ENCODE measurements at regions not wholly inside any gene's neighbourhood (a gene's known extent, or its start where the extent isn't known, plus 50 kb on each side); places are given as distances from the start of the nearest gene placed in this dataset.

DNA sequence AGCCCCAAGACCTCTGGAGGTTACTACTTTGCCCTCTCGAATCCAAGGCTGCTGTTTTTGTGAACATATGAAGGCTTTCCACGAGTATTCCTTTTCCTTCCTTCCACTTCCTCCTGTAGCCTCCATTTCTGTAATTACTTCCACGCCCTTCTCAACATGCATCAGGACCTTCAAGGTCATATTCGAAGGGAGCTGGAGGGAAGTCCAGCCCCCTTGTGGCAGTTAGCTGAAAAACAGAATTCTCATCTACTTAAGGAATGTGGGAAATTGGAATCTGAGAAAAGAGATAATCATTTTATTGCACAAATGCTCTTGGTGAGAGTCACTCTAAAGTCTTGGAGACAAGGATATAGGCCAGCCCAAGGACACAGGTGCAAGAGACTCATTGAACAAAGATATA, 1000.2 kb downstream of the TDRD15 start:
- no peak overlapping the region for H3K9ac ChIP-seq (ENCODE audit: low read depth, low read length)
- TF ChIP-seq EZH2 (IDR thresholded peaks at IDR 0.05; ENCODE audit: borderline replicate concordance, low read depth, low read length, severe bottlenecking), result no peak
- TF ChIP-seq, protein P1, sequence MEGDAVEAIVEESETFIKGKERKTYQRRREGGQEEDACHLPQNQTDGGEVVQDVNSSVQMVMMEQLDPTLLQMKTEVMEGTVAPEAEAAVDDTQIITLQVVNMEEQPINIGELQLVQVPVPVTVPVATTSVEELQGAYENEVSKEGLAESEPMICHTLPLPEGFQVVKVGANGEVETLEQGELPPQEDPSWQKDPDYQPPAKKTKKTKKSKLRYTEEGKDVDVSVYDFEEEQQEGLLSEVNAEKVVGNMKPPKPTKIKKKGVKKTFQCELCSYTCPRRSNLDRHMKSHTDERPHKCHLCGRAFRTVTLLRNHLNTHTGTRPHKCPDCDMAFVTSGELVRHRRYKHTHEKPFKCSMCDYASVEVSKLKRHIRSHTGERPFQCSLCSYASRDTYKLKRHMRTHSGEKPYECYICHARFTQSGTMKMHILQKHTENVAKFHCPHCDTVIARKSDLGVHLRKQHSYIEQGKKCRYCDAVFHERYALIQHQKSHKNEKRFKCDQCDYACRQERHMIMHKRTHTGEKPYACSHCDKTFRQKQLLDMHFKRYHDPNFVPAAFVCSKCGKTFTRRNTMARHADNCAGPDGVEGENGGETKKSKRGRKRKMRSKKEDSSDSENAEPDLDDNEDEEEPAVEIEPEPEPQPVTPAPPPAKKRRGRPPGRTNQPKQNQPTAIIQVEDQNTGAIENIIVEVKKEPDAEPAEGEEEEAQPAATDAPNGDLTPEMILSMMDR (IDR thresholded peaks at IDR 0.05; ENCODE audit: borderline replicate concordance, extremely low read depth, low read length, poor library complexity, severe bottlenecking), result no peak
- H3K36me3 ChIP-seq (ENCODE audit: insufficient read depth, low read length), result no peaks in the 10 kb centered on the region
- H3K27me3 ChIP-seq (ENCODE audit: insufficient read depth, low read length, poor library complexity), result no peaks in the 10 kb centered on the region
- H3K4me3 ChIP-seq (ENCODE audit: low read depth in 1 of 2, low read length in 2 of 2), result no peak overlapping the region
- H3K79me2 ChIP-seq (ENCODE audit: insufficient read depth, low read length), result no peaks in the 10 kb centered on the region
- no peak overlapping the region for H3K27ac ChIP-seq (ENCODE audit: low read length)
- no peaks in the 10 kb centered on the region for H4K20me1 ChIP-seq (ENCODE audit: insufficient read depth, low read length)
- H3K9me3 ChIP-seq (ENCODE audit: insufficient read depth, low read length, severe bottlenecking), result no peaks in the 10 kb centered on the region
- DNase-seq (no peak), ATAC-seq (ENCODE audit: insufficient read depth, low read depth) (no peak)
- no peaks in the 10 kb centered on the region for H3K4me1 ChIP-seq (ENCODE audit: insufficient read depth, low read length)
- no peak overlapping the region for H2AFZ ChIP-seq (ENCODE audit: low read depth, low read length)
- H3K4me2 ChIP-seq (ENCODE audit: insufficient read depth, low read length), result no peak overlapping the region

DNA sequence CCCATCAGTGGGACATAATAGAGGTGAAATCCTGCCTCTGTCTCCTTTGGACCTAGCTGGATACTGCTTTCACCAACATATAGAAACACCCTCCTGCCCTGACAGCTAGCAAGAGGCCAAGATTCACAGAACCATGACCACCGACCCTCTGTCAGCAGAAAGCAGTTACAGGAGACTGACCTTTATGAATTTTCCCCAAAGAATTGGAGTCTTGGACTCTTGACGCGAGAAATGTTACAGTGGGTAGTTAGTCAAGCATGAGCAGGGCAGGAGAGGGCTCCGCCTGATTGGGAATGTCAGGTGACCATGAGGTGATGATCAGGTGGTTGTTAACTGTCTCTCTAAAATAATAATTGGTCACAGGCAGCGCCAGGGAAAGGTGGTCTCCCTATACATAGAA, 1002.3 kb downstream of the TDRD15 start:
- Histone ChIP-seq H3K4me3 (ENCODE audit: low read depth in 1 of 2, low read length in 2 of 2) (no peak overlapping the region), H3K36me3 (ENCODE audit: insufficient read depth, low read length) (no peaks in the 10 kb centered on the region), H3K4me1 (ENCODE audit: insufficient read depth, low read length) (no peaks in the 10 kb centered on the region), H3K4me2 (ENCODE audit: insufficient read depth, low read length) (no peak overlapping the region), H3K9me3 (ENCODE audit: insufficient read depth, low read length, severe bottlenecking) (no peaks in the 10 kb centered on the region), H3K27ac (ENCODE audit: low read length) (no peak overlapping the region), H3K27me3 (ENCODE audit: insufficient read depth, low read length, poor library complexity) (no peaks in the 10 kb centered on the region), H2AFZ (ENCODE audit: low read depth, low read length) (no peak overlapping the region), H3K9ac (ENCODE audit: low read depth, low read length) (no peak overlapping the region), H4K20me1 (ENCODE audit: insufficient read depth, low read length) (no peaks in the 10 kb centered on the region), H3K79me2 (ENCODE audit: insufficient read depth, low read length) (no peaks in the 10 kb centered on the region)
- TF ChIP-seq EZH2 (IDR thresholded peaks at IDR 0.05; ENCODE audit: borderline replicate concordance, low read depth, low read length, severe bottlenecking), result no peak
- TF ChIP-seq, protein P1 (IDR thresholded peaks at IDR 0.05; ENCODE audit: borderline replicate concordance, extremely low read depth, low read length, poor library complexity, severe bottlenecking), result no peak
- no peak for ATAC-seq (ENCODE audit: insufficient read depth, low read depth)
- no peak for DNase-seq

DNA sequence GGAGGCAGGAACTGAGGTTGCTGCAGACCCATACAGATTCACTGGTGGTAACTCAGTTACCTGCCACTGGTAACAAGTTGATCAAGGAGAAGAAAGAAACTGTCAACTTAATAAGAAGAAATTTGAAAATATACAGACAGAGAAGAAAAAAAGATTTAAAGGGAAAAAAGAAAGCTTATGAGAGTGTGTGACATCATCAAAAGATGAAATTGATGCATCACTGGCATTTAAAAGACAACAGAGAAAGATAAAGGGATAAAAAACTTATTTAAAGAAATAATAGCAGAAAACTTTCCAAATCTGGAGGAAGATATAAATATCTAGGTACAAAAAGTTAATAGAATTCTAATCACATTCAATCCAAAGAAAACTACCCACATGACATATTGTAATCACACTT, 1003.2 kb downstream of the TDRD15 start:
- no peak for ATAC-seq (ENCODE audit: insufficient read depth, low read depth)
- H3K27me3 ChIP-seq (ENCODE audit: insufficient read depth, low read length, poor library complexity), result no peaks in the 10 kb centered on the region
- no peak overlapping the region for H2AFZ ChIP-seq (ENCODE audit: low read depth, low read length)

More for the DNA sequence above, 1003.2 kb downstream of the TDRD15 start:
- H4K20me1 ChIP-seq (ENCODE audit: insufficient read depth, low read length), result no peaks in the 10 kb centered on the region
- TF ChIP-seq, protein P1 (IDR thresholded peaks at IDR 0.05; ENCODE audit: borderline replicate concordance, extremely low read depth, low read length, poor library complexity, severe bottlenecking), result no peak
- TF ChIP-seq EZH2 (IDR thresholded peaks at IDR 0.05; ENCODE audit: borderline replicate concordance, low read depth, low read length, severe bottlenecking), result no peak
- no peaks in the 10 kb centered on the region for H3K79me2 ChIP-seq (ENCODE audit: insufficient read depth, low read length)
- no peaks in the 10 kb centered on the region for H3K9me3 ChIP-seq (ENCODE audit: insufficient read depth, low read length, severe bottlenecking)
- DNase-seq, result no peak
- H3K36me3 ChIP-seq (ENCODE audit: insufficient read depth, low read length), result no peaks in the 10 kb centered on the region
- H3K4me3 ChIP-seq (ENCODE audit: low read depth in 1 of 2, low read length in 2 of 2), result no peak overlapping the region
- no peak overlapping the region for H3K9ac ChIP-seq (ENCODE audit: low read depth, low read length)
- no peak overlapping the region for H3K27ac ChIP-seq (ENCODE audit: low read length)
- no peaks in the 10 kb centered on the region for H3K4me1 ChIP-seq (ENCODE audit: insufficient read depth, low read length)
- no peak overlapping the region for H3K4me2 ChIP-seq (ENCODE audit: insufficient read depth, low read length)

Measured in DND-41 (cell line).